ENCODE measurements at regions not wholly inside any gene's neighbourhood (a gene's known extent, or its start where the extent isn't known, plus 50 kb on each side); places are given as distances from the start of the nearest gene placed in this dataset.
A peak's percentile ranks its signal among the peaks of the same experiment; 100 is the strongest.
"Not testable (repeated sequence)": the region's sequence is repeated elsewhere in the genome, so short reads cannot be mapped to it uniquely, and the experiment has no call there.

GRCh38 chr1:121472017-121472416, 287.2 kb downstream of the SRGAP2C start:
- Histone ChIP-seq H3K9me3 (ENCODE audit: insufficient read depth, low read depth, low read length) (peaks cover under 1% of the 10 kb centered on the region), H3K14ac (ENCODE audit: low read length) (no peak overlapping the region), H3K36me3 (ENCODE audit: control insufficient read depth in 1 of 2, insufficient read depth in 2 of 2, low read length in 2 of 2) (no peaks in the 10 kb centered on the region), H3K23ac (ENCODE audit: low read length) (no peak overlapping the region), H3K4me3 (ENCODE audit: low read depth, low read length) (no peak overlapping the region), H2AK5ac (ENCODE audit: low read length) (no peak overlapping the region), H4K91ac (ENCODE audit: low read depth, low read length) (no peak overlapping the region), H3K18ac (ENCODE audit: low read length) (no peak overlapping the region), H2AFZ (ENCODE audit: insufficient read depth, low read length, poor library complexity) (no peak overlapping the region), H3K9ac (ENCODE audit: low read length) (no peak overlapping the region), H2BK12ac (ENCODE audit: low read length) (no peak overlapping the region), H3K4me2 (ENCODE audit: low read length) (no peak overlapping the region), H4K8ac (ENCODE audit: low read depth, low read length) (no peak overlapping the region), H2BK120ac (ENCODE audit: insufficient read depth, low read length, poor library complexity) (no peak overlapping the region), H3K4me1 (ENCODE audit: control insufficient read depth in 1 of 2, insufficient read depth in 2 of 2, low read length in 2 of 2) (no peaks in the 10 kb centered on the region), H2BK5ac (ENCODE audit: low read depth, low read length, poor library complexity) (no peak overlapping the region), H3K79me1 (ENCODE audit: low read length) (no peaks in the 10 kb centered on the region), H3K4ac (ENCODE audit: low read depth, low read length) (no peak overlapping the region), H3K27me3 (ENCODE audit: insufficient read depth, low read length) (no peaks in the 10 kb centered on the region), H3K27ac (ENCODE audit: low read depth, low read length) (no peak overlapping the region), H3K79me2 (ENCODE audit: control insufficient read depth, insufficient read depth, low read length, poor library complexity) (no peaks in the 10 kb centered on the region), H4K12ac (ENCODE audit: low read depth, low read length) (no peak overlapping the region)
- WGBS (ENCODE audit: extremely low coverage, insufficient coverage, insufficient read length): no CpG with 5 or more reads among the region's 4 CpGs
- DNase-seq: no peak

- Histone ChIP-seq H3K14ac (ENCODE audit: low read length) (no peak overlapping the region), H2BK5ac (ENCODE audit: low read depth, low read length, poor library complexity) (no peak overlapping the region), H2BK120ac (ENCODE audit: insufficient read depth, low read length, poor library complexity) (no peak overlapping the region), H3K9ac (ENCODE audit: low read length) (no peak overlapping the region), H3K36me3 (ENCODE audit: control insufficient read depth in 1 of 2, insufficient read depth in 2 of 2, low read length in 2 of 2) (no peaks in the 10 kb centered on the region), H3K4me2 (ENCODE audit: low read length) (no peak overlapping the region), H3K9me3 (ENCODE audit: insufficient read depth, low read depth, low read length) (no peaks in the 10 kb centered on the region), H3K27ac (ENCODE audit: low read depth, low read length) (no peak overlapping the region), H3K4ac (ENCODE audit: low read depth, low read length) (no peak overlapping the region), H3K4me1 (ENCODE audit: control insufficient read depth in 1 of 2, insufficient read depth in 2 of 2, low read length in 2 of 2) (no peaks in the 10 kb centered on the region), H2BK12ac (ENCODE audit: low read length) (no peak overlapping the region), H3K4me3 (ENCODE audit: low read depth, low read length) (no peak overlapping the region), H2AFZ (ENCODE audit: insufficient read depth, low read length, poor library complexity) (no peak overlapping the region), H3K18ac (ENCODE audit: low read length) (no peak overlapping the region), H3K79me2 (ENCODE audit: control insufficient read depth, insufficient read depth, low read length, poor library complexity) (no peaks in the 10 kb centered on the region), H4K91ac (ENCODE audit: low read depth, low read length) (no peak overlapping the region), H3K27me3 (ENCODE audit: insufficient read depth, low read length) (no peaks in the 10 kb centered on the region), H3K23ac (ENCODE audit: low read length) (no peak overlapping the region), H4K8ac (ENCODE audit: low read depth, low read length) (no peak overlapping the region), H4K12ac (ENCODE audit: low read depth, low read length) (no peak overlapping the region), H3K79me1 (ENCODE audit: low read length) (no peaks in the 10 kb centered on the region), H2AK5ac (ENCODE audit: low read length) (no peak overlapping the region)
- DNase-seq: no peak
Measured at GRCh38 chr1:121483234-121483633, 298.5 kb downstream of the SRGAP2C start.

GRCh38 chr1:121483961-121484424, 299.2 kb downstream of the SRGAP2C start:
- H3K27ac ChIP-seq (ENCODE audit: low read depth, low read length): no peak overlapping the region
- H2BK12ac ChIP-seq (ENCODE audit: low read length): no peak overlapping the region
- no peak overlapping the region for H4K91ac ChIP-seq (ENCODE audit: low read depth, low read length)
- H3K79me1 ChIP-seq (ENCODE audit: low read length): no peaks in the 10 kb centered on the region
- H3K18ac ChIP-seq (ENCODE audit: low read length): no peak overlapping the region
- H4K12ac ChIP-seq (ENCODE audit: low read depth, low read length): no peak overlapping the region
- no peak overlapping the region for H3K23ac ChIP-seq (ENCODE audit: low read length)
- H3K4me1 ChIP-seq (ENCODE audit: control insufficient read depth in 1 of 2, insufficient read depth in 2 of 2, low read length in 2 of 2): no peaks in the 10 kb centered on the region
- H3K14ac ChIP-seq (ENCODE audit: low read length): no peak overlapping the region
- no peak overlapping the region for H3K4ac ChIP-seq (ENCODE audit: low read depth, low read length)
- H2BK120ac ChIP-seq (ENCODE audit: insufficient read depth, low read length, poor library complexity): no peak overlapping the region
- no peak overlapping the region for H2AFZ ChIP-seq (ENCODE audit: insufficient read depth, low read length, poor library complexity)
- H3K79me2 ChIP-seq (ENCODE audit: control insufficient read depth, insufficient read depth, low read length, poor library complexity): no peaks in the 10 kb centered on the region
- H3K36me3 ChIP-seq (ENCODE audit: control insufficient read depth in 1 of 2, insufficient read depth in 2 of 2, low read length in 2 of 2): no peaks in the 10 kb centered on the region
- H2BK5ac ChIP-seq (ENCODE audit: low read depth, low read length, poor library complexity): no peak overlapping the region
- no peak overlapping the region for H3K4me2 ChIP-seq (ENCODE audit: low read length)
- DNase-seq: peak; percentile 69 to 95
- no peak overlapping the region for H3K9ac ChIP-seq (ENCODE audit: low read length)
- no peak overlapping the region for H4K8ac ChIP-seq (ENCODE audit: low read depth, low read length)
- H3K4me3 ChIP-seq (ENCODE audit: low read depth, low read length): no peak overlapping the region
- H3K27me3 ChIP-seq (ENCODE audit: insufficient read depth, low read length): no peaks in the 10 kb centered on the region
- no peaks in the 10 kb centered on the region for H3K9me3 ChIP-seq (ENCODE audit: insufficient read depth, low read depth, low read length)
- H2AK5ac ChIP-seq (ENCODE audit: low read length): no peak overlapping the region

- not testable (repeated sequence) for H3K4ac ChIP-seq (ENCODE audit: low read depth, low read length)
Measured at GRCh38 chr1:121494796-121495195, 310.0 kb downstream of the SRGAP2C start.

GRCh38 chr1:121511455-121511854, 326.7 kb downstream of the SRGAP2C start:
- not testable (repeated sequence) for H3K79me1 ChIP-seq (ENCODE audit: low read length)

More at GRCh38 chr1:121494796-121495195, 310.0 kb downstream of the SRGAP2C start:
- not testable (repeated sequence) for H2BK5ac ChIP-seq (ENCODE audit: low read depth, low read length, poor library complexity); H4K91ac ChIP-seq (ENCODE audit: low read depth, low read length); H3K4me2 ChIP-seq (ENCODE audit: low read length); H3K79me1 ChIP-seq (ENCODE audit: low read length); H3K36me3 ChIP-seq (ENCODE audit: control insufficient read depth in 1 of 2, insufficient read depth in 2 of 2, low read length in 2 of 2); H3K4me1 ChIP-seq (ENCODE audit: control insufficient read depth in 1 of 2, insufficient read depth in 2 of 2, low read length in 2 of 2); H3K27ac ChIP-seq (ENCODE audit: low read depth, low read length); H3K27me3 ChIP-seq (ENCODE audit: insufficient read depth, low read length); H3K9me3 ChIP-seq (ENCODE audit: insufficient read depth, low read depth, low read length); H2BK120ac ChIP-seq (ENCODE audit: insufficient read depth, low read length, poor library complexity); H3K4me3 ChIP-seq (ENCODE audit: low read depth, low read length); H4K8ac ChIP-seq (ENCODE audit: low read depth, low read length); H2AK5ac ChIP-seq (ENCODE audit: low read length); H4K12ac ChIP-seq (ENCODE audit: low read depth, low read length); H3K79me2 ChIP-seq (ENCODE audit: control insufficient read depth, insufficient read depth, low read length, poor library complexity); H2AFZ ChIP-seq (ENCODE audit: insufficient read depth, low read length, poor library complexity); H3K18ac ChIP-seq (ENCODE audit: low read length); H3K14ac ChIP-seq (ENCODE audit: low read length); DNase-seq; H2BK12ac ChIP-seq (ENCODE audit: low read length); H3K23ac ChIP-seq (ENCODE audit: low read length); H3K9ac ChIP-seq (ENCODE audit: low read length)

More at GRCh38 chr1:121511455-121511854, 326.7 kb downstream of the SRGAP2C start:
- DNase-seq: peak in 1 of 2 donors; percentile 23
- H4K8ac ChIP-seq (ENCODE audit: low read depth, low read length); H3K27ac ChIP-seq (ENCODE audit: low read depth, low read length); H3K4me3 ChIP-seq (ENCODE audit: low read depth, low read length); H3K4ac ChIP-seq (ENCODE audit: low read depth, low read length); H3K4me2 ChIP-seq (ENCODE audit: low read length); H3K79me2 ChIP-seq (ENCODE audit: control insufficient read depth, insufficient read depth, low read length, poor library complexity); H3K36me3 ChIP-seq (ENCODE audit: control insufficient read depth in 1 of 2, insufficient read depth in 2 of 2, low read length in 2 of 2); H3K9me3 ChIP-seq (ENCODE audit: insufficient read depth, low read depth, low read length); H3K27me3 ChIP-seq (ENCODE audit: insufficient read depth, low read length); H3K18ac ChIP-seq (ENCODE audit: low read length); H4K12ac ChIP-seq (ENCODE audit: low read depth, low read length); H2BK12ac ChIP-seq (ENCODE audit: low read length); H3K4me1 ChIP-seq (ENCODE audit: control insufficient read depth in 1 of 2, insufficient read depth in 2 of 2, low read length in 2 of 2); H2BK5ac ChIP-seq (ENCODE audit: low read depth, low read length, poor library complexity); H2AFZ ChIP-seq (ENCODE audit: insufficient read depth, low read length, poor library complexity); H2AK5ac ChIP-seq (ENCODE audit: low read length); H3K14ac ChIP-seq (ENCODE audit: low read length); H4K91ac ChIP-seq (ENCODE audit: low read depth, low read length); H3K9ac ChIP-seq (ENCODE audit: low read length); H2BK120ac ChIP-seq (ENCODE audit: insufficient read depth, low read length, poor library complexity); H3K23ac ChIP-seq (ENCODE audit: low read length): not testable (repeated sequence)
- no CpG with 5 or more reads among the region's 5 CpGs for WGBS (ENCODE audit: extremely low coverage, insufficient coverage, insufficient read length)

Data from trophoblast cell (in vitro differentiated cells and primary cell).